ENCODE measurements at regions not wholly inside any gene's neighbourhood (a gene's known extent, or its start where the extent isn't known, plus 50 kb on each side); places are given as distances from the start of the nearest gene placed in this dataset.
"Not testable (repeated sequence)": the region's sequence is repeated elsewhere in the genome, so short reads cannot be mapped to it uniquely, and the experiment has no call there.

- DNase-seq = no peak
Measured at GRCh38 chr1:188669728-188670382, 1807.8 kb downstream of the BRINP3 start.

GRCh38 chr1:188670837-188671236, 1806.8 kb downstream of the BRINP3 start:
- no peak for DNase-seq

- DNase-seq = no peak
Measured at GRCh38 chr1:188672153-188672552, 1805.5 kb downstream of the BRINP3 start.

GRCh38 chr1:188689542-188689941, 1788.1 kb downstream of the BRINP3 start:
- no peak for DNase-seq

GRCh38 chr1:188700116-188700515, 1777.5 kb downstream of the BRINP3 start:
- DNase-seq = no peak

- no peak for DNase-seq
Measured at GRCh38 chr1:188706742-188707141, 1770.9 kb downstream of the BRINP3 start.

- no peak for DNase-seq
Measured at GRCh38 chr1:188708795-188709535, 1768.7 kb downstream of the BRINP3 start.

- DNase-seq = peak; percentile 11
Measured at GRCh38 chr1:188715566-188715965, 1762.1 kb downstream of the BRINP3 start.

- no peak for DNase-seq
Measured at GRCh38 chr1:188719735-188720134, 1757.9 kb downstream of the BRINP3 start.

- no peak for DNase-seq
Measured at GRCh38 chr1:188723332-188724020, 1754.2 kb downstream of the BRINP3 start.

- no peak for DNase-seq
Measured at GRCh38 chr1:188729039-188729438, 1748.6 kb downstream of the BRINP3 start.

- DNase-seq = no peak
Measured at GRCh38 chr1:188735567-188735966, 1742.1 kb downstream of the BRINP3 start.

- DNase-seq = not testable (repeated sequence)
Measured at GRCh38 chr1:188749275-188749674, 1728.4 kb downstream of the BRINP3 start.

- DNase-seq = not testable (repeated sequence)
Measured at GRCh38 chr1:188752027-188752426, 1725.6 kb downstream of the BRINP3 start.

- not testable (repeated sequence) for DNase-seq
Measured at GRCh38 chr1:188757747-188758146, 1719.9 kb downstream of the BRINP3 start.

- no peak for DNase-seq
Measured at GRCh38 chr1:188761226-188761625, 1716.4 kb downstream of the BRINP3 start.

- no peak for DNase-seq
Measured at GRCh38 chr1:188762166-188762743, 1715.4 kb downstream of the BRINP3 start.

GRCh38 chr1:188763541-188763940, 1714.1 kb downstream of the BRINP3 start:
- DNase-seq = no peak

- no peak for DNase-seq
Measured at GRCh38 chr1:188769181-188769580, 1708.5 kb downstream of the BRINP3 start.

- DNase-seq = no peak
Measured at GRCh38 chr1:188769936-188770335, 1707.7 kb downstream of the BRINP3 start.

- DNase-seq = no peak
Measured at GRCh38 chr1:188778578-188778977, 1699.1 kb downstream of the BRINP3 start.

GRCh38 chr1:188782220-188782841, 1695.3 kb downstream of the BRINP3 start:
- no peak for DNase-seq

GRCh38 chr1:188794969-188795368, 1682.7 kb downstream of the BRINP3 start:
- DNase-seq = no peak

Measured in NCI-H2081 treated with DMSO at 0.1 percent for 48 hours (cell line).